SK-N-MC (cell line): ENCODE measurements at regions not wholly inside any gene's neighbourhood (a gene's known extent, or its start where the extent isn't known, plus 50 kb on each side); places are given as distances from the start of the nearest gene placed in this dataset.

Experiments
- DNase-seq: peaks from one replicate; pipeline ENCODE4 v3.0.0-alpha.2; 2011; ENCODE audit warnings: low read depth, low spot score
- H3K27ac ChIP-seq: fragments of 200-600 bp; sonication (generic); 2 replicates; pipeline ENCODE4 v1.5.1; 2016; ENCODE audit warnings: mixed run types
- H3K36me3 ChIP-seq: fragments of 200-600 bp; sonication (generic); 2 replicates; pipeline ENCODE4 v1.6.1; 2017; ENCODE audit warnings: antibody characterized with exemption, low read length, mixed read lengths; ENCODE audit not compliant: insufficient read depth
- H3K4me3 ChIP-seq: fragments of 200-600 bp; sonication (generic); 2 replicates; pipeline ENCODE4 v1.5.1; 2016
- H3K9ac ChIP-seq: fragments of 200-600 bp; sonication (generic); 2 replicates; pipeline ENCODE4 v1.8.0; 2017; ENCODE audit warnings: mixed run types, mixed read lengths; ENCODE audit not compliant: insufficient read length
- H3K9me3 ChIP-seq: fragments of 200-600 bp; sonication (generic); 2 replicates; pipeline ENCODE4 v1.6.1; 2017; ENCODE audit warnings: low read depth, mild to moderate bottlenecking, antibody characterized with exemption, low read length, moderate library complexity, mixed read lengths
- EZH2 ChIP-seq: fragments of 200-600 bp; sonication (generic); IDR thresholded peaks from one replicate; pipeline ENCODE4 v1.6.1; 2017; ENCODE audit warnings: antibody characterized with exemption
- FOXP2 ChIP-seq: optimal IDR thresholded peaks from 2 replicates; pipeline ENCODE3; 2011; ENCODE audit warnings: mild to moderate bottlenecking, moderate library complexity; ENCODE audit not compliant: insufficient read depth; ENCODE audit errors: extremely low read length, control extremely low read depth
- POLR2AphosphoS5 ChIP-seq: IDR thresholded peaks from 2 replicates; pipeline ENCODE4 v1.6.1; 2012; ENCODE audit warnings: mild to moderate bottlenecking, low read depth, low read length, borderline replicate concordance

DNA sequence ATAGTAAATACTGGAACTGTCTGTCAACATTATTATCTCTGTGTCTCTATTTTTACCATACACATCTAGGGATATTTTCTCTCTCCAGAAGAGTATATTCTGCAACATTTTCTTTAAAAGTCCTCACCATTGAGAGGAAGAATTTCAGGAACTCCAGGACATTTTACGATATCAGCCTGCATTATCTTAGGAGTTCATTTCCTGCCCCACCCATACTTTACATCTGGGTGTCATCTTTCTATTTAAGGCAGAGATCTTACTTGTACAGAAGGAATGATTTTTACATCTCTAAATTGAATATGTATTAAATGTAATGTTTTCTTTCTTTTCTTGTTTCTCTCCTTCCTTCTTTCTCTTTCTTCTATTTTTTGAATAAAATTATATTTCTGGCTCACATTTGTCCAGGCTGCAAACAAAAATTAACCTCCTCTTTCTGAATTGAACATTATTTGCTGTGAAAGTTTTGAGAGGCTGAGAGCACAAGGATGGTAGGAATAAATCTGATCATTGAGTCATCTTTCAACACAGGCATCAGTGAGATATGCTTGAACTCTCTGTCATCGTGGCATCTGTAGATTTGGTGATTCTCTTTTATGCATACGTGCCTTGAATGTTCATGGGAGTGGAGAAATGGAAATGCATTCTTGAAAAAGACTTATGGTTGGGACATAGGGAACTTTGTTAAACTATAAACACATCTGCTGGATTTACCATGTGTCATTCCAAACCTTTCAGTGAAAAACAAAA is 753.6 kb downstream of the SLC16A7 start:
- no peak overlapping the region for H3K27ac ChIP-seq
- H3K36me3 ChIP-seq: no peaks in the 10 kb centered on the region
- TF ChIP-seq EZH2 (no peak), FOXP2 (no peak), POLR2AphosphoS5 (no peak)
- H3K9me3 ChIP-seq: no peaks in the 10 kb centered on the region
- H3K4me3 ChIP-seq: no peak overlapping the region
- H3K9ac ChIP-seq: no peak overlapping the region
- no peak for DNase-seq

DNA sequence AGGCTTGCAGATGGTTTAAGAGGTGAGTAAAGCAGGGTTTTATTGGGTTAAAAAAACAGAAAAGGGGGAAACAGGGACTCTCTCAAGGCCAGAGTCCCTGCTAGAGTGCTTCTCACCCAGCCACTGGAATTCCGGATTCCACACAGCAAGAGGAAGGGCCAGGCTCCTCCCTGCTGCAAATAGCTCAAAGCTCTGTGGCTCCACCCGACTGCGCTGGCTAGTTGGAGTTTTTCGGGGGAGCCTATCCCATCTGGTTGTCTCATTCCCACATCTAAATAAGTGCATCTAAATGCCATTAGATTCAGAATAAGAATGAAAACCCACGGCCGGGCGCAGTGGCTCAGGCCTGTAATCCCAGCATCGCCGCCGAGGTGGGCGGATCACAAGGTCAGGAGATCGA is 791.5 kb downstream of the SLC16A7 start:
- TF ChIP-seq EZH2: no peak
- no peak for TF ChIP-seq FOXP2
- no peak for TF ChIP-seq POLR2AphosphoS5

DNA sequence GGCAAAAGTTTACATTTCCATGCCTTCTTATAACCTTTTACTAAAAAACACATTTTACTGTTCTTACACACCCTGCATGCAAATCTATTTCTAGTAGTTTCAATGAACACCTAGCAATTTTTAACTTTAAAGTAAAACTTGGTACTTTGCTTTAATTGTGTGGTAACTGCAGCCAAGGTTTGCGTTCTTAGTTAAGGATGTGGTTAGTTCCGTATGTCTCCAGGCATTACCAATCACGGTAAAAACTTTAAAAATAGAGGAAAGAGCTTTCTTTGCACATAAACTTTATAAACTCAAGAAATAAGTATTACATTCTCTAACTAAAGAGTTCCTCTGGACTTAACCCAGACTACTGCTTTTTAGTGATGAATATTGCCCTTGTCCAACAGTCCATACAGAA is 795.2 kb downstream of the SLC16A7 start:
- no peak for DNase-seq
- Histone ChIP-seq H3K4me3 (no peak overlapping the region), H3K9ac (no peak overlapping the region), H3K9me3 (0 out of 2 replicates have a peak, but pooled peaks cover 2% of the 10 kb centered on the region), H3K36me3 (no peaks in the 10 kb centered on the region), H3K27ac (no peak overlapping the region)
- TF ChIP-seq EZH2: no peak
- TF ChIP-seq POLR2AphosphoS5: no peak
- TF ChIP-seq FOXP2: no peak

More for the DNA sequence above, 791.5 kb downstream of the SLC16A7 start:
- no peak for DNase-seq
- Histone ChIP-seq H3K4me3 (no peak overlapping the region), H3K36me3 (no peaks in the 10 kb centered on the region), H3K27ac (no peak overlapping the region), H3K9me3 (0 out of 2 replicates have a peak, but pooled peaks cover 2% of the 10 kb centered on the region), H3K9ac (no peak overlapping the region)

DNA sequence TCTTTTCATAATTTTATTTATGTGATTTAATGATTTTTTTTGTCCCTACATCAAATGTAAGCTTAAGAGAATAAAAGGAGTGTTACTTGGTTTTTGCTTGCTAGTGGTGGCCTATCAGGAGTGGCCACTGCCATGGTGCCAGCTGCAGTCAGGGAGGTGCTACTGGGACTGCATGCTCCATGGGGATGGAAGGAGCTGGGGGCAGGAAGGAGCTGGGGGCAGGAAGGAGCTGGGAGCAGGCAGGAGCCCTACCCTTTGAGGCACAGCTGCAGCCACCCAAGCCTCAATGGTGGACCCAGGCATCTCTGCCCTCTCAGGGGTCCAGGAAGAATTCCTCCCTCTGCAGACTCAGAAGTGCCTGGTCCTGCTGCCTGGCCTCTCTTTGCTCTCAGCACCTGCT is 796.0 kb downstream of the SLC16A7 start:
- no peaks in the 10 kb centered on the region for H3K36me3 ChIP-seq
- H3K27ac ChIP-seq: no peak overlapping the region
- no peak overlapping the region for H3K9ac ChIP-seq
- H3K4me3 ChIP-seq: no peak overlapping the region
- no peak for DNase-seq
- 0 out of 2 replicates have a peak, but pooled peaks cover 2% of the 10 kb centered on the region for H3K9me3 ChIP-seq
- no peak for TF ChIP-seq FOXP2
- no peak for TF ChIP-seq EZH2
- no peak for TF ChIP-seq POLR2AphosphoS5

DNA sequence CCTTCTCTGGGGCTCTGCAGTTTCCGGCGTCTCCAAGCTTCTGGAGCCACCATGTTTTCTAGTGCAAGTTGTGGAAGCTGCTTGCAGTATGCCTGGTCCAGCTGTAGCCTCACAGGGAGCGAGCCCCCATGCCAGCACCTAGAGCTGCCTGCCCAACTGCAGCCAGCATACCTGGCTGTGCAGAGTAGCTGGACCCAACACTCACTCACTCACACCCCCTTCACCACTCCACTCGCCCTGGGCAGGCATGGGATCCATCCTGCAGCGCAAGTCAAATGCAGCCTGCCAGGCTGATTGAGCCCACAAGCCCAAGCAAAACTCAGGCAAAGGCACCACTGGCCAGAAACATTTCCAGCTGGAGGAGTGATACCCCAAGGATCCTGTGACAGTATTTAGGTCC is 797.3 kb downstream of the SLC16A7 start:
- TF ChIP-seq EZH2 (no peak), FOXP2 (no peak), POLR2AphosphoS5 (no peak)
- Histone ChIP-seq H3K36me3 (no peaks in the 10 kb centered on the region), H3K27ac (no peak overlapping the region), H3K9me3 (0 out of 2 replicates have a peak, but pooled peaks cover 2% of the 10 kb centered on the region), H3K4me3 (no peak overlapping the region), H3K9ac (no peak overlapping the region)
- no peak for DNase-seq

DNA sequence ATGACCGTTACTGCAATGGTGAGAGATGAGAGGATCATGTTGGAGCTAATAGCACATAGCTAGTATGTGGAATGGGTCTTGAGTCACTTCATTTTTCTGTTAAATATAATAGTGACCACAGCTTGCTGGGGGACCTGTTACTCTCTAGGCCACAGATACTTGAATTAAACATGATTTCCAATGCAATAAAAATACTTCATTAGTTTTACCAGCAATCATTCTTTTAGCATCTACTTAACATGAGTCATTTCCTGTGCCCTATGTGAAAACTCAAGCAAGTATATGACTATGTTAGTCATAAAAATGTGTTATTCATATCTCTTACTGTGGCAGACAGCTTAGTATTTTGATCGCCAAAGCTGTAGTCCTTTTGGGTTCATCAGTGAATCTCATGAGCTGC is 798.8 kb downstream of the SLC16A7 start:
- Histone ChIP-seq H3K4me3 (no peak overlapping the region), H3K9ac (no peak overlapping the region), H3K36me3 (no peaks in the 10 kb centered on the region), H3K9me3 (0 out of 2 replicates have a peak, but pooled peaks cover 2% of the 10 kb centered on the region), H3K27ac (no peak overlapping the region)
- TF ChIP-seq EZH2 (no peak), POLR2AphosphoS5 (no peak), FOXP2 (no peak)
- peak; percentile 32 for DNase-seq

DNA sequence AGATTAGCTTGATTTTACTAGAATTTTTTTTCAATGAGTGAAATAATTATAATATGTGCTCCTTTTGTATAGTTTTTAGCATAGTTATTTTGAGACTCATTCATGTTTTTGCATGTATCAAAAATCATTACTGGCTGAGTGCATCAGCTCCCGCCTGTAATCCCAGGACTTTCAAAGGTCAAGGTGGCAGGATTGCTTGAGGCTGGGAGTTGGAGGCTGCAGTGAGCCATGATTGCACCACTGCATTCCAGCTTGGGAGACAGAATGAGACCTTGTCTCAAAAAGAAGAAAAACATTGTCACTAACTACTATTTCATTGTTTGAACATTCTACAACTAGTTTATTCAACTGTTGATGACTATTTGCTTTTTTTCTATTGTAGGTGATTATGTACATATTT is 802.7 kb downstream of the SLC16A7 start:
- no peak overlapping the region for H3K9ac ChIP-seq
- no peak overlapping the region for H3K4me3 ChIP-seq
- no peak for TF ChIP-seq POLR2AphosphoS5
- no peak for TF ChIP-seq FOXP2
- TF ChIP-seq EZH2: no peak
- no peak overlapping the region for H3K27ac ChIP-seq
- no peaks in the 10 kb centered on the region for H3K36me3 ChIP-seq
- no peaks in the 10 kb centered on the region for H3K9me3 ChIP-seq
- no peak for DNase-seq

DNA sequence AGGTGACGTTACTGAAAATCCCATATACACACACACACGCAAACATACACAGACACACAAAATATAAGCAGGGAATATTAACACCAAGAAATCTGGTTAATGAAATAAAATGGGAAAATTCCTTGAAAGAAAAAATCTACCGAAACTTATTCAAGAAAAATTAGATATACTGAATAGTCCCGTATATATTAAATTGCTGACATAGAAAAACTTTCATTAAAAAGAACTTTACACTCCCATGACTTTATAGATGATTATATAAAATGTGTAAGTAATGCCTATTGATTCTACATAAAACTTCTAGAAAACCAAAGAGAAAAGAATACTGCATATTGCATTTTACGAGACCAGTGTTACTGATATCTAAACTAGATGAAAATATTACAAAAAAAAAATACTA is 803.2 kb downstream of the SLC16A7 start:
- no peak for TF ChIP-seq EZH2
- TF ChIP-seq FOXP2: no peak
- TF ChIP-seq POLR2AphosphoS5: no peak
- Histone ChIP-seq H3K9me3 (no peaks in the 10 kb centered on the region), H3K4me3 (no peak overlapping the region), H3K36me3 (no peaks in the 10 kb centered on the region), H3K9ac (no peak overlapping the region), H3K27ac (no peak overlapping the region)
- no peak for DNase-seq

DNA sequence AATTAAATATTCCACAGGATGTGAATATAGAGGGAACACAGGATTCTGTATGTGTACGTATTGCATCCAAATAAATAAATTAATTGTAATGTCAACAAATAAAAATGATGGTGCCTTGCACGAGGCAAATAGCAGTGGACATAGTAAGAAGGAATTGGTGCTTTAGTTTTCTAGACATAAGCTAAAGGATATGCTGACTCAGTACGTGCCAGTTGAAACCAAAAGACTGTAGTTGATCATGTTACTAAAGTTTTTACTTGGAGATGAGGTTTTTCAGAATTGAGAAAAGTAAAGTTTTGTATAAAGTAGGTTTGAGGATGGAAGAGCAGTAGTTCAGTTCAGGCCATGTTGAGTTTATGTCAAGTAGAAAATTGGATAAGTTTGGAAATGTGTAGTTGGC is 807.2 kb downstream of the SLC16A7 start:
- Histone ChIP-seq H3K9me3 (no peaks in the 10 kb centered on the region), H3K4me3 (no peak overlapping the region), H3K27ac (no peak overlapping the region), H3K9ac (no peak overlapping the region), H3K36me3 (no peaks in the 10 kb centered on the region)
- TF ChIP-seq FOXP2 (no peak), POLR2AphosphoS5 (no peak), EZH2 (no peak)
- no peak for DNase-seq
